ENCODE measurements at regions not wholly inside any gene's neighbourhood (a gene's known extent, or its start where the extent isn't known, plus 50 kb on each side); places are given as distances from the start of the nearest gene placed in this dataset.

DNA sequence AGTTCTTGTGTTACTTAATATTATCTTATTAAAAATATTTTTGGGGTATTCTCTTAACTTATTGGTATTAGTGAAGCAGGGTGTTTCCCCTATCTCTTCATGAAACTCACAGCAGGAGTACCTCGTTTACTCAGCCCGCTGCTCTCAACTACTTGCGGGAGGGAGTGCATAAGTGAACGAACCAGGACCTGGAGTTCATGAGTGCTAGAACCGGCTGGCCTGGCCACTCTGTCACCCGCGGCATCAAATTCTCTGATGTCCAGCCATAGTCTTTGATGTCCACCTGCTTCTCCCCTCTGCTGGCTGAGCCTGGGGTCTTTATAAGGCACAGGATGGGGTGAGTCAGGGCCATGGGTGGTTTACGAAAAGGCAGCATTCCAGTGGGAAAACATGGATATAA lies 216.7 kb upstream of the ANO5 start:
- TF ChIP-seq, protein P1, sequence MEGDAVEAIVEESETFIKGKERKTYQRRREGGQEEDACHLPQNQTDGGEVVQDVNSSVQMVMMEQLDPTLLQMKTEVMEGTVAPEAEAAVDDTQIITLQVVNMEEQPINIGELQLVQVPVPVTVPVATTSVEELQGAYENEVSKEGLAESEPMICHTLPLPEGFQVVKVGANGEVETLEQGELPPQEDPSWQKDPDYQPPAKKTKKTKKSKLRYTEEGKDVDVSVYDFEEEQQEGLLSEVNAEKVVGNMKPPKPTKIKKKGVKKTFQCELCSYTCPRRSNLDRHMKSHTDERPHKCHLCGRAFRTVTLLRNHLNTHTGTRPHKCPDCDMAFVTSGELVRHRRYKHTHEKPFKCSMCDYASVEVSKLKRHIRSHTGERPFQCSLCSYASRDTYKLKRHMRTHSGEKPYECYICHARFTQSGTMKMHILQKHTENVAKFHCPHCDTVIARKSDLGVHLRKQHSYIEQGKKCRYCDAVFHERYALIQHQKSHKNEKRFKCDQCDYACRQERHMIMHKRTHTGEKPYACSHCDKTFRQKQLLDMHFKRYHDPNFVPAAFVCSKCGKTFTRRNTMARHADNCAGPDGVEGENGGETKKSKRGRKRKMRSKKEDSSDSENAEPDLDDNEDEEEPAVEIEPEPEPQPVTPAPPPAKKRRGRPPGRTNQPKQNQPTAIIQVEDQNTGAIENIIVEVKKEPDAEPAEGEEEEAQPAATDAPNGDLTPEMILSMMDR (conservative IDR thresholded peaks at IDR 0.05; ENCODE audit: low read length): no peak
- no peak for TF ChIP-seq EZH2phosphoT487 (IDR thresholded peaks at IDR 0.05; ENCODE audit: borderline replicate concordance, low read depth, low read length)
